K562 (cell line): ENCODE measurements at regions not wholly inside any gene's neighbourhood (a gene's known extent, or its start where the extent isn't known, plus 50 kb on each side); places are given as distances from the start of the nearest gene placed in this dataset.

Source experiments
- ATAC-seq: fragments of 200-7000 bp; cut with Tn5 transposase; 3 replicates; pipeline ENCODE4 v1.9.1; 2020; ENCODE audit warnings: moderate library complexity
- BruUV-seq: library from RNA; stranded (reverse); fragments of 400-500 nt; replicated peaks from 2 replicates; lab custom pipeline; 2021; lab: Mats Ljungman, UMichigan
- CTCF ChIA-PET: fragments of 300-600 bp; formaldehyde crosslinking; extraction: SDS; loops from one replicate; lab custom pipeline; 2021; ENCODE audit warnings: low intra/inter-chr PET ratio; lab: Yijun Ruan, JAX
- POLR2A ChIA-PET: fragments of 300-600, 350-650 bp; sonication (Branson Sonifier 250); formaldehyde crosslinking; extraction: SDS; loops from one replicate; lab custom pipeline; 2021; ENCODE audit warnings: antibody characterized with exemption, inconsistent platforms; lab: Yijun Ruan, JAX
- DNase-seq, 4 experiments: peaks; one replicate each; pipeline versions ENCODE4 v3.0.0 to v3.0.0-alpha.2; 2011 to 2018; ENCODE audit warnings: low spot score in 3 of 4, mixed read lengths in 3 of 4; ENCODE audit errors: extremely low read depth in 1 of 4
- FAIRE-seq: peaks from 2 replicates; lab custom pipeline; 2011; peaks lifted over from hg19 to GRCh38; lab: Jason Lieb, UNC
- H2AFZ ChIP-seq: 2 replicates; pipeline ENCODE4 v1.6.0; 2011; ENCODE audit warnings: low read depth, low read length, control low read depth, inconsistent platforms
- H3K27ac ChIP-seq: fragments of 200-600 bp; 3 replicates; pipeline ENCODE4 v1.8.0; 2011; ENCODE audit warnings: low read depth, mild to moderate bottlenecking, control low read depth, inconsistent platforms, low read length, moderate library complexity, mixed read lengths; ENCODE audit errors: extremely low read depth
- H3K27me3 ChIP-seq, 2 experiments: fragments of 300-600 bp in 1 of 2; 2 replicates in 1 of 2; 3 replicates in 1 of 2; pipeline versions ENCODE4 v1.6.0 to v1.8.0; 2011; ENCODE audit warnings: inconsistent platforms in 2 of 2, low read length in 2 of 2, mild to moderate bottlenecking in 1 of 2, mixed read lengths in 1 of 2, moderate library complexity in 1 of 2; ENCODE audit not compliant: control insufficient read depth in 2 of 2, insufficient read depth in 2 of 2
- H3K36me3 ChIP-seq: fragments of 300-600 bp; 3 replicates; pipeline ENCODE4 v1.8.0; 2011; ENCODE audit warnings: mild to moderate bottlenecking, low read length, inconsistent platforms; ENCODE audit not compliant: control insufficient read depth, insufficient read depth
- H3K4me1 ChIP-seq, 2 experiments: fragments of 200-600 bp in 1 of 2; replicated peaks in 1 of 2; 2 replicates in 1 of 2; 3 replicates in 1 of 2; pipeline versions ENCODE4 v1.5.1 to v1.8.0; 2011; ENCODE audit warnings: inconsistent platforms in 2 of 2, low read length in 2 of 2, mild to moderate bottlenecking in 1 of 2, mixed read lengths in 1 of 2, moderate library complexity in 1 of 2; ENCODE audit not compliant: control insufficient read depth in 2 of 2, insufficient read depth in 2 of 2
- H3K4me2 ChIP-seq: 2 replicates; pipeline ENCODE4 v1.6.1; 2011; ENCODE audit warnings: low read length, control low read depth, inconsistent platforms, mixed read lengths; ENCODE audit not compliant: insufficient read depth
- H3K4me3 ChIP-seq: fragments of 200-600 bp; sonication (generic), shearing (Covaris generic); 2 replicates; pipeline ENCODE4 v1.5.1; 2016; ENCODE audit warnings: control low read depth, inconsistent platforms
- H3K79me2 ChIP-seq: fragments of 200-600 bp; 3 replicates; pipeline ENCODE4 v1.8.0; 2011; ENCODE audit warnings: low read length, inconsistent platforms; ENCODE audit not compliant: control insufficient read depth, insufficient read depth
- H3K9ac ChIP-seq, 2 experiments: 2 replicates each; pipeline versions ENCODE4 v1.6.0 to v1.6.1; 2011; ENCODE audit warnings: low read depth in 2 of 2, low read length in 2 of 2, control low read depth in 1 of 2, inconsistent platforms in 1 of 2, mild to moderate bottlenecking in 1 of 2, mixed read lengths in 1 of 2; ENCODE audit not compliant: insufficient read depth in 1 of 2
- H3K9me1 ChIP-seq: one replicate; pipeline ENCODE4 v1.6.0; 2011; ENCODE audit warnings: inconsistent platforms, mild to moderate bottlenecking, low read length, moderate library complexity; ENCODE audit not compliant: control insufficient read depth, insufficient read depth
- H3K9me3 ChIP-seq: replicated peaks from 2 replicates; pipeline ENCODE4 v1.5.1; 2011; ENCODE audit warnings: low read depth, low read length, inconsistent platforms; ENCODE audit not compliant: control insufficient read depth, insufficient read depth
- H4K20me1 ChIP-seq: replicated peaks from 2 replicates; pipeline ENCODE4 v1.6.1; 2011; ENCODE audit warnings: low read length, inconsistent platforms, mixed read lengths; ENCODE audit not compliant: control insufficient read depth, insufficient read depth
- BRCA1 ChIP-seq, 2 experiments: fragments of 450-650 bp in 1 of 2; sonication (generic) in 1 of 2; formaldehyde crosslinking in 1 of 2; IDR thresholded peaks; 2 replicates each; pipeline versions ENCODE4 v1.5.0 to v1.6.1; 2017 to 2020; ENCODE audit warnings: mild to moderate bottlenecking in 1 of 2, missing genetic modification reagents in 1 of 2
- CTCF ChIP-seq, 3 experiments: IDR thresholded peaks in 2 of 3; conservative IDR thresholded peaks in 1 of 3; 2 replicates each; pipeline ENCODE4 v1.5.1; 2011 to 2012; ENCODE audit warnings: low read length in 3 of 3, mild to moderate bottlenecking in 3 of 3, control low read depth in 2 of 3, improper control_type of control experiment in 1 of 3, inconsistent platforms in 1 of 3, low read depth in 1 of 3, mixed read lengths in 1 of 3, moderate library complexity in 1 of 3; ENCODE audit not compliant: insufficient read depth in 2 of 3
- CTCFL ChIP-seq: IDR thresholded peaks from 2 replicates; pipeline ENCODE4 v1.6.1; 2011; ENCODE audit warnings: borderline replicate concordance, low read depth, mild to moderate bottlenecking, moderate library complexity, low read length; ENCODE audit not compliant: insufficient read depth, poor library complexity, severe bottlenecking
- HCFC1 ChIP-seq: IDR thresholded peaks from 2 replicates; pipeline ENCODE4 v1.6.1; 2012; ENCODE audit warnings: low read depth, low read length, improper control_type of control experiment
- HDAC8 ChIP-seq: fragments of 450-650 bp; IDR thresholded peaks from 2 replicates; pipeline ENCODE4 v1.6.1; 2016; ENCODE audit warnings: mild to moderate bottlenecking, missing genetic modification characterization, moderate library complexity, missing compliant biosample characterization
- KLF1 ChIP-seq: fragments of 450-650 bp; IDR thresholded peaks from 2 replicates; pipeline ENCODE4 v1.6.1; 2016; ENCODE audit warnings: missing genetic modification characterization, missing compliant biosample characterization
- NFATC3 ChIP-seq: fragments of 450-650 bp; IDR thresholded peaks from 2 replicates; pipeline ENCODE4 v1.6.1; 2017; ENCODE audit warnings: mild to moderate bottlenecking
- PHTF2 ChIP-seq: fragments of 250-450 bp; sonication (Bioruptor Pico); IDR thresholded peaks from 2 replicates; pipeline ENCODE4 v1.5.0; 2021; ENCODE audit warnings: mild to moderate bottlenecking
- SMC3 ChIP-seq: conservative IDR thresholded peaks from 2 replicates; pipeline ENCODE4 v1.6.1; 2011; ENCODE audit warnings: low read depth, low read length, improper control_type of control experiment; ENCODE audit not compliant: insufficient read depth
- SP1 ChIP-seq: sonication (generic); formaldehyde crosslinking; IDR thresholded peaks from 2 replicates; pipeline ENCODE4 v1.8.1; 2022; ENCODE audit warnings: mild to moderate bottlenecking, missing genetic modification reagents
- SRSF1 ChIP-seq: fragments of 200-400 bp; formaldehyde crosslinking; IDR thresholded peaks from 2 replicates; pipeline ENCODE4 v1.6.1; 2017; ENCODE audit warnings: mild to moderate bottlenecking, low read depth, low read length, moderate library complexity
- TEAD4 ChIP-seq, 2 experiments: sonication (generic) in 1 of 2; formaldehyde crosslinking in 1 of 2; IDR thresholded peaks; 2 replicates each; pipeline versions ENCODE4 v1.6.1 to v1.8.0; 2012 to 2022; ENCODE audit warnings: borderline replicate concordance in 1 of 2, inconsistent platforms in 1 of 2, low read length in 1 of 2, mild to moderate bottlenecking in 1 of 2, missing genetic modification reagents in 1 of 2
- ZNF282 ChIP-seq: sonication (generic); formaldehyde crosslinking; IDR thresholded peaks from 2 replicates; pipeline ENCODE4 v1.8.1; 2023; ENCODE audit warnings: missing genetic modification reagents
- ZNF592 ChIP-seq: fragments of 450-650 bp; IDR thresholded peaks from 2 replicates; pipeline ENCODE4 v1.6.1; 2017; ENCODE audit warnings: antibody characterized with exemption, mild to moderate bottlenecking
- WGBS: fragments of 100-300 bp; shearing (Covaris generic); methylation state at CpG from one replicate; pipeline ENCODE4 v1.1.6; 2016; ENCODE audit warnings: low coverage, mixed read lengths; ENCODE audit not compliant: insufficient coverage; ENCODE audit errors: missing lambda C conversion rate; 5-methylcytosine and 5-hydroxymethylcytosine counted together
- in situ Hi-C: fragments of 300-500 bp; cut with MboI; formaldehyde crosslinking; loops from 4 replicates; pipeline ENCODE4 v1.15.0; 2018; ENCODE audit warnings: inconsistent platforms, mixed read lengths
- intact Hi-C: fragments of 100-400 bp; cut with micrococcal nuclease; formaldehyde crosslinking; loops from 2 replicates; pipeline ENCODE4 v1.14.2; 2022

- ChIA-PET POLR2A (interaction anchor here (0.5 to 1.2 kb wide), 4 partner anchors 9 to 267 kb away, joined by 3 to 4 read pairs (median 3); no protein-coding TSS in a partner anchor), CTCF (no interaction called here)
- ATAC-seq = peak; percentile 93
- H3K4me1 ChIP-seq = peaks cover 3 to 18% of the 10 kb centered on the region in 2 experiments; a peak in 3 of 5 replicates
- in situ Hi-C loops (no loop called here), intact Hi-C loops (loop anchor here (1.0 kb wide), 1 partner anchor 87 kb away; no protein-coding TSS in a partner anchor)
- H3K4me2 ChIP-seq = no peak overlapping the region
- no peaks in the 10 kb centered on the region for H3K9me3 ChIP-seq
- no peaks in the 10 kb centered on the region; a peak in 1 of 5 replicates for H3K27me3 ChIP-seq
- H3K79me2 ChIP-seq = no peaks in the 10 kb centered on the region
- 47% methylated on average over 6 of the region's 6 CpGs for WGBS
- peak; percentile 84 for FAIRE-seq
- H3K36me3 ChIP-seq = no peaks in the 10 kb centered on the region
- no peaks in the 10 kb centered on the region for H4K20me1 ChIP-seq
- no peak overlapping the region for H3K4me3 ChIP-seq
- no TSS peak for BruUV-seq
- no peak overlapping the region for H3K9ac ChIP-seq
- no peaks in the 10 kb centered on the region for H3K9me1 ChIP-seq
- H2AFZ ChIP-seq = peak overlapping the region; percentile 83
- H3K27ac ChIP-seq = no peak overlapping the region
- DNase-seq = peak; percentile 39 to 69 (median 53)
- TF ChIP-seq CTCFL = peak; percentile 86
- no peak for TF ChIP-seq KLF1 (tag)
- no peak for TF ChIP-seq PHTF2
- TF ChIP-seq BRCA1 (IDR thresholded peaks at IDR 0.05) = no peak
- TF ChIP-seq BRCA1 (CRISPR knock-in tag; IDR thresholded peaks at IDR 0.05) = no peak
- no peak for TF ChIP-seq ZNF282
- TF ChIP-seq SMC3 = peak; percentile 53
- peak; percentile 63 to 78 (median 78) for TF ChIP-seq CTCF (IDR thresholded peaks at IDR 0.05 in 2 of 3, conservative IDR thresholded peaks at IDR 0.05 in 1 of 3; ENCODE audit: insufficient read depth in 2 of 3, low read depth in 1 of 3, low read length in 3 of 3)
- TF ChIP-seq TEAD4 (IDR thresholded peaks at IDR 0.05; ENCODE audit: low read length) = peak; percentile 74
- no peak for TF ChIP-seq TEAD4 (CRISPR knock-in tag; IDR thresholded peaks at IDR 0.05; ENCODE audit: borderline replicate concordance)
- TF ChIP-seq SRSF1 = no peak
- TF ChIP-seq HDAC8 (tag) = no peak
- TF ChIP-seq NFATC3 = no peak
- TF ChIP-seq SP1 = no peak
- TF ChIP-seq HCFC1 = 0 out of 2 replicates have a peak, but pooled peaks have one; percentile 16
- TF ChIP-seq ZNF592 = peak; percentile 48; the same call in 1 of the 2 replicates
These were observed 396.7 kb upstream of the MAF start for GRCh38 chr16:79997257-79997656.
